IPS DF 6.9 (cell line): ENCODE measurements at regions not wholly inside any gene's neighbourhood (a gene's known extent, or its start where the extent isn't known, plus 50 kb on each side); places are given as distances from the start of the nearest gene placed in this dataset.
"Not testable (repeated sequence)": the region's sequence is repeated elsewhere in the genome, so short reads cannot be mapped to it uniquely, and the experiment has no call there.

Source experiments
- DNase-seq: peaks from one replicate; pipeline ENCODE4 v3.0.0-alpha.2; 2013; ENCODE audit warnings: low read depth, low spot score
- H3K27ac ChIP-seq: one replicate; pipeline ENCODE4 v1.5.1; 2013; ENCODE audit warnings: low read length, control low read depth
- H3K27me3 ChIP-seq: 2 replicates; pipeline ENCODE4 v1.6.1; 2013; ENCODE audit warnings: mild to moderate bottlenecking, low read length; ENCODE audit not compliant: control insufficient read depth, insufficient read depth
- H3K36me3 ChIP-seq: 2 replicates; pipeline ENCODE4 v1.6.1; 2013; ENCODE audit warnings: low read length; ENCODE audit not compliant: control insufficient read depth, insufficient read depth
- H3K4me1 ChIP-seq: 2 replicates; pipeline ENCODE4 v1.6.1; 2013; ENCODE audit warnings: low read length; ENCODE audit not compliant: control insufficient read depth, insufficient read depth
- H3K4me3 ChIP-seq: 2 replicates; pipeline ENCODE4 v1.5.1; 2013; ENCODE audit warnings: mild to moderate bottlenecking, low read length
- H3K9me3 ChIP-seq: 2 replicates; pipeline ENCODE4 v1.6.1; 2013; ENCODE audit warnings: low read length, inconsistent platforms; ENCODE audit not compliant: control insufficient read depth, insufficient read depth
- WGBS: extraction: QIAGEN DNeasy Blood & Tissue Kit; methylation state at CpG from one replicate; pipeline ENCODE4 v1.1.7; 2013; ENCODE audit warnings: mixed read lengths, missing lambda C conversion rate; ENCODE audit not compliant: insufficient read length, insufficient coverage; 5-methylcytosine and 5-hydroxymethylcytosine counted together

GRCh38 chr3:195974281-195974680 lies 65.9 kb upstream of the TNK2 start:
- not testable (repeated sequence) for DNase-seq, H3K4me1 ChIP-seq, H3K9me3 ChIP-seq, H3K4me3 ChIP-seq, H3K27ac ChIP-seq, H3K27me3 ChIP-seq
- no CpG with 5 or more reads among the region's 13 CpGs for WGBS
- peaks cover 11% of the 10 kb centered on the region for H3K36me3 ChIP-seq

- not testable (repeated sequence) for H3K27ac ChIP-seq, H3K9me3 ChIP-seq, H3K27me3 ChIP-seq, H3K4me1 ChIP-seq, DNase-seq, H3K4me3 ChIP-seq
- peaks cover 12% of the 10 kb centered on the region for H3K36me3 ChIP-seq
- no CpG with 5 or more reads among the region's 9 CpGs for WGBS
These were observed 62.5 kb upstream of the TNK2 start for GRCh38 chr3:195970873-195971272.

- not testable (repeated sequence) for H3K9me3 ChIP-seq, H3K4me3 ChIP-seq, H3K27me3 ChIP-seq, DNase-seq, H3K27ac ChIP-seq, H3K4me1 ChIP-seq
- no CpG with 5 or more reads among the region's 22 CpGs for WGBS
- H3K36me3 ChIP-seq: peaks cover 12% of the 10 kb centered on the region
These were observed 61.8 kb upstream of the TNK2 start for GRCh38 chr3:195969838-195970776.

- H3K36me3 ChIP-seq: peaks cover 17% of the 10 kb centered on the region
- not testable (repeated sequence) for H3K4me3 ChIP-seq, H3K27ac ChIP-seq, H3K27me3 ChIP-seq, H3K4me1 ChIP-seq, DNase-seq, H3K9me3 ChIP-seq
- no CpG with 5 or more reads among the region's 9 CpGs for WGBS
These were observed 61.0 kb upstream of the TNK2 start for GRCh38 chr3:195969341-195969740.

GRCh38 chr3:195968104-195968503 lies 59.8 kb upstream of the TNK2 start:
- peaks cover 17% of the 10 kb centered on the region for H3K36me3 ChIP-seq
- WGBS: no CpG with 5 or more reads among the region's 10 CpGs
- not testable (repeated sequence) for DNase-seq, H3K4me3 ChIP-seq, H3K27me3 ChIP-seq, H3K27ac ChIP-seq, H3K4me1 ChIP-seq, H3K9me3 ChIP-seq

- DNase-seq, H3K27me3 ChIP-seq, H3K27ac ChIP-seq, H3K9me3 ChIP-seq, H3K4me1 ChIP-seq, H3K4me3 ChIP-seq: not testable (repeated sequence)
- H3K36me3 ChIP-seq: peaks cover 17% of the 10 kb centered on the region
- WGBS: no CpG with 5 or more reads among the region's 16 CpGs
These were observed 59.0 kb upstream of the TNK2 start for GRCh38 chr3:195967387-195967720.

- peaks cover 17% of the 10 kb centered on the region for H3K36me3 ChIP-seq
- not testable (repeated sequence) for H3K27me3 ChIP-seq, DNase-seq, H3K27ac ChIP-seq, H3K4me3 ChIP-seq, H3K4me1 ChIP-seq, H3K9me3 ChIP-seq
- no CpG with 5 or more reads among the region's 15 CpGs for WGBS
These were observed 58.4 kb upstream of the TNK2 start for GRCh38 chr3:195966563-195967386.

- peaks cover 10% of the 10 kb centered on the region for H3K36me3 ChIP-seq
- H3K9me3 ChIP-seq, H3K4me1 ChIP-seq, H3K4me3 ChIP-seq, H3K27me3 ChIP-seq, H3K27ac ChIP-seq, DNase-seq: not testable (repeated sequence)
- no CpG with 5 or more reads among the region's 12 CpGs for WGBS
These were observed 56.9 kb upstream of the TNK2 start for GRCh38 chr3:195965217-195965616.

- no CpG with 5 or more reads among the region's 15 CpGs for WGBS
- H3K36me3 ChIP-seq, DNase-seq, H3K27me3 ChIP-seq, H3K4me3 ChIP-seq, H3K4me1 ChIP-seq, H3K9me3 ChIP-seq, H3K27ac ChIP-seq: not testable (repeated sequence)
These were observed 56.2 kb upstream of the TNK2 start for GRCh38 chr3:195964318-195965107.

- not testable (repeated sequence) for H3K27ac ChIP-seq, H3K36me3 ChIP-seq, H3K4me1 ChIP-seq, H3K4me3 ChIP-seq, H3K27me3 ChIP-seq, H3K9me3 ChIP-seq, DNase-seq
- WGBS: no CpG with 5 or more reads among the region's 11 CpGs
These were observed 53.9 kb upstream of the TNK2 start for GRCh38 chr3:195962222-195962621.
